Panc1 (cell line): ENCODE measurements at regions not wholly inside any gene's neighbourhood (a gene's known extent, or its start where the extent isn't known, plus 50 kb on each side); places are given as distances from the start of the nearest gene placed in this dataset.

Experiments used
- ATAC-seq: fragments of 200-7000 bp; cut with Tn5 transposase; 2 replicates; pipeline ENCODE4 v1.9.1; 2020; ENCODE audit warnings: mild to moderate bottlenecking, moderate library complexity
- BruUV-seq: library from RNA; stranded (reverse); fragments of 400-500 nt; replicated peaks from 2 replicates; lab custom pipeline; 2021; lab: Mats Ljungman, UMichigan
- CTCF ChIA-PET: fragments of 300-600 bp; sonication (Branson Sonifier 250); formaldehyde crosslinking; loops from one replicate; lab custom pipeline; 2022; ENCODE audit warnings: antibody characterized with exemption; lab: Charles Lee
- POLR2A ChIA-PET: fragments of 300-600 bp; sonication (Branson Sonifier 250); formaldehyde crosslinking; loops from one replicate; lab custom pipeline; 2022; ENCODE audit warnings: antibody characterized with exemption; lab: Charles Lee
- DNase-seq: peaks from one replicate; pipeline ENCODE4 v3.0.0-alpha.2; 2010; ENCODE audit warnings: low read depth, low spot score
- H3K27ac ChIP-seq: 2 replicates; pipeline ENCODE4 v1.5.1; 2011; ENCODE audit warnings: mild to moderate bottlenecking, low read length, inconsistent platforms
- H3K27me3 ChIP-seq: fragments of 200-500 bp; sonication (Bioruptor generic); 2 replicates; pipeline ENCODE4 v1.6.0; 2014; ENCODE audit warnings: low read length, inconsistent platforms; ENCODE audit not compliant: control insufficient read depth, insufficient read depth
- H3K36me3 ChIP-seq: fragments of 200-500 bp; sonication (Bioruptor generic); 2 replicates; pipeline ENCODE4 v1.5.1; 2014; ENCODE audit warnings: inconsistent platforms, mild to moderate bottlenecking, low read length, moderate library complexity; ENCODE audit not compliant: control insufficient read depth, insufficient read depth
- H3K4me1 ChIP-seq: 2 replicates; pipeline ENCODE4 v1.5.1; 2011; ENCODE audit warnings: inconsistent platforms, mild to moderate bottlenecking, low read length, moderate library complexity; ENCODE audit not compliant: control insufficient read depth, insufficient read depth
- H3K4me3 ChIP-seq, 2 experiments: 2 replicates each; pipeline ENCODE4 v1.5.1; 2011 to 2012; ENCODE audit warnings: low read depth in 2 of 2, low read length in 2 of 2, mild to moderate bottlenecking in 2 of 2, inconsistent platforms in 1 of 2, moderate library complexity in 1 of 2
- H3K9me3 ChIP-seq: fragments of 200-500 bp; sonication (Bioruptor generic); 2 replicates; pipeline ENCODE4 v1.5.1; 2014; ENCODE audit warnings: low read depth, mild to moderate bottlenecking, inconsistent platforms, low read length, moderate library complexity; ENCODE audit not compliant: control insufficient read depth, insufficient read depth
- CTCF ChIP-seq: fragments of 450-650 bp; IDR thresholded peaks from 2 replicates; pipeline ENCODE4 v1.5.1; 2017; ENCODE audit warnings: mild to moderate bottlenecking
- POLR2AphosphoS5 ChIP-seq: IDR thresholded peaks from 2 replicates; pipeline ENCODE4 v1.6.1; 2012; ENCODE audit warnings: mild to moderate bottlenecking, low read depth, low read length, moderate library complexity
- SIN3A ChIP-seq: IDR thresholded peaks from 2 replicates; pipeline ENCODE4 v1.6.1; 2012; ENCODE audit warnings: low read depth, mild to moderate bottlenecking, low read length, moderate library complexity, borderline replicate concordance; ENCODE audit not compliant: insufficient read depth
- TCF7L2 ChIP-seq: IDR thresholded peaks from 2 replicates; pipeline ENCODE4 v1.6.1; 2011; ENCODE audit warnings: mild to moderate bottlenecking, low read depth, low read length, inconsistent platforms
- in situ Hi-C: cut with HindIII; loops from 2 replicates; pipeline ENCODE4 v1.10.0; 2016; ENCODE audit warnings: low sequenced_read_pairs, low pct_unique_long_range_greater_than_20kb
- intact Hi-C: fragments of 100-400 bp; cut with micrococcal nuclease; formaldehyde crosslinking; loops from one replicate; pipeline ENCODE4 v1.10.0; 2022; ENCODE audit not compliant: unreplicated experiment
- TF ChIP-seq, protein P1 (sequence below), 2 experiments: IDR thresholded peaks; 2 replicates each; pipeline ENCODE4 v1.6.1; 2011 to 2012; ENCODE audit warnings: low read depth in 2 of 2, control low read depth in 1 of 2, low read length in 1 of 2, mild to moderate bottlenecking in 1 of 2, moderate library complexity in 1 of 2; ENCODE audit not compliant: insufficient read depth in 1 of 2

GRCh38 chr20:40230486-40230885 is 458.6 kb downstream of the MAFB start:
- H3K9me3 ChIP-seq = no peaks in the 10 kb centered on the region
- DNase-seq = no peak
- H3K27ac ChIP-seq = no peak overlapping the region
- H3K4me3 ChIP-seq = no peak overlapping the region
- intact Hi-C loops (no loop called here), in situ Hi-C loops (no loop called here)
- CTCF ChIA-PET = no interaction called here
- no peaks in the 10 kb centered on the region for H3K27me3 ChIP-seq
- H3K4me1 ChIP-seq = no peaks in the 10 kb centered on the region
- BruUV-seq = no TSS peak
- TF ChIP-seq CTCF (no peak), POLR2AphosphoS5 (no peak), SIN3A (no peak), TCF7L2 (no peak)
- TF ChIP-seq, protein P1, sequence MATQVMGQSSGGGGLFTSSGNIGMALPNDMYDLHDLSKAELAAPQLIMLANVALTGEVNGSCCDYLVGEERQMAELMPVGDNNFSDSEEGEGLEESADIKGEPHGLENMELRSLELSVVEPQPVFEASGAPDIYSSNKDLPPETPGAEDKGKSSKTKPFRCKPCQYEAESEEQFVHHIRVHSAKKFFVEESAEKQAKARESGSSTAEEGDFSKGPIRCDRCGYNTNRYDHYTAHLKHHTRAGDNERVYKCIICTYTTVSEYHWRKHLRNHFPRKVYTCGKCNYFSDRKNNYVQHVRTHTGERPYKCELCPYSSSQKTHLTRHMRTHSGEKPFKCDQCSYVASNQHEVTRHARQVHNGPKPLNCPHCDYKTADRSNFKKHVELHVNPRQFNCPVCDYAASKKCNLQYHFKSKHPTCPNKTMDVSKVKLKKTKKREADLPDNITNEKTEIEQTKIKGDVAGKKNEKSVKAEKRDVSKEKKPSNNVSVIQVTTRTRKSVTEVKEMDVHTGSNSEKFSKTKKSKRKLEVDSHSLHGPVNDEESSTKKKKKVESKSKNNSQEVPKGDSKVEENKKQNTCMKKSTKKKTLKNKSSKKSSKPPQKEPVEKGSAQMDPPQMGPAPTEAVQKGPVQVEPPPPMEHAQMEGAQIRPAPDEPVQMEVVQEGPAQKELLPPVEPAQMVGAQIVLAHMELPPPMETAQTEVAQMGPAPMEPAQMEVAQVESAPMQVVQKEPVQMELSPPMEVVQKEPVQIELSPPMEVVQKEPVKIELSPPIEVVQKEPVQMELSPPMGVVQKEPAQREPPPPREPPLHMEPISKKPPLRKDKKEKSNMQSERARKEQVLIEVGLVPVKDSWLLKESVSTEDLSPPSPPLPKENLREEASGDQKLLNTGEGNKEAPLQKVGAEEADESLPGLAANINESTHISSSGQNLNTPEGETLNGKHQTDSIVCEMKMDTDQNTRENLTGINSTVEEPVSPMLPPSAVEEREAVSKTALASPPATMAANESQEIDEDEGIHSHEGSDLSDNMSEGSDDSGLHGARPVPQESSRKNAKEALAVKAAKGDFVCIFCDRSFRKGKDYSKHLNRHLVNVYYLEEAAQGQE (IDR thresholded peaks at IDR 0.05; ENCODE audit: insufficient read depth in 1 of 2, low read depth in 2 of 2, low read length in 1 of 2) = no peak
- POLR2A ChIA-PET = no interaction called here
- ATAC-seq = no peak
- H3K36me3 ChIP-seq = no peaks in the 10 kb centered on the region

- DNase-seq (no peak), ATAC-seq (no peak)
- CTCF ChIA-PET = no interaction called here
- BruUV-seq = no TSS peak
- no peak overlapping the region for H3K27ac ChIP-seq
- in situ Hi-C loops (no loop called here), intact Hi-C loops (no loop called here)
- no peak for TF ChIP-seq SIN3A
- no peak for TF ChIP-seq CTCF
- TF ChIP-seq, protein P1 (IDR thresholded peaks at IDR 0.05; ENCODE audit: insufficient read depth in 1 of 2, low read depth in 2 of 2, low read length in 1 of 2) = no peak
- TF ChIP-seq TCF7L2 = no peak
- TF ChIP-seq POLR2AphosphoS5 = no peak
- H3K27me3 ChIP-seq = no peaks in the 10 kb centered on the region
- H3K4me1 ChIP-seq = no peaks in the 10 kb centered on the region
- H3K4me3 ChIP-seq = no peak overlapping the region
- H3K36me3 ChIP-seq = no peaks in the 10 kb centered on the region
- POLR2A ChIA-PET = no interaction called here
- H3K9me3 ChIP-seq = no peaks in the 10 kb centered on the region
Observed at GRCh38 chr20:40225596-40225995, 463.4 kb downstream of the MAFB start.
